Subcutaneous abdominal adipose tissue (tissue), 5 donors: ENCODE measurements at regions not wholly inside any gene's neighbourhood (a gene's known extent, or its start where the extent isn't known, plus 50 kb on each side); places are given as distances from the start of the nearest gene placed in this dataset.
"Not testable (repeated sequence)": the region's sequence is repeated elsewhere in the genome, so short reads cannot be mapped to it uniquely, and the experiment has no call there.

Experiments
- H3K27ac ChIP-seq: one replicate; pipeline ENCODE4 v1.7.0; 2013; ENCODE audit warnings: low read depth, mild to moderate bottlenecking, inconsistent platforms, low read length, moderate library complexity
- H3K27me3 ChIP-seq, 5 donors: one replicate each; pipeline ENCODE4 v1.7.0; 2013; ENCODE audit warnings: low read length in 5 of 5, inconsistent platforms in 1 of 5; ENCODE audit not compliant: control insufficient read depth in 5 of 5, insufficient read depth in 4 of 5
- H3K36me3 ChIP-seq, 5 donors: one replicate each; pipeline ENCODE4 v1.7.0; 2013; ENCODE audit warnings: low read length in 5 of 5; ENCODE audit not compliant: control insufficient read depth in 5 of 5, insufficient read depth in 5 of 5
- H3K4me1 ChIP-seq, 5 donors: one replicate each; pipeline ENCODE4 v1.7.0; 2013; ENCODE audit warnings: low read length in 5 of 5, mild to moderate bottlenecking in 3 of 5, moderate library complexity in 1 of 5; ENCODE audit not compliant: control insufficient read depth in 5 of 5, insufficient read depth in 5 of 5
- H3K4me3 ChIP-seq, 5 donors: one replicate each; pipeline ENCODE4 v1.7.0; 2013; ENCODE audit warnings: low read length in 5 of 5, low read depth in 1 of 5
- H3K9ac ChIP-seq, 5 donors: one replicate each; pipeline ENCODE4 v1.7.0; 2013; ENCODE audit warnings: low read length in 5 of 5, mild to moderate bottlenecking in 4 of 5, moderate library complexity in 3 of 5
- H3K9me3 ChIP-seq, 5 donors: one replicate each; pipeline ENCODE4 v1.7.0; 2013; ENCODE audit warnings: low read length in 5 of 5; ENCODE audit not compliant: control insufficient read depth in 5 of 5
- donor health status: healthy.
- donor health status: healthy.
- donor health status: healthy.
- donor health status: healthy.
- donor health status: healthy.

GRCh38 chr15:20646529-20647142 is 105.0 kb upstream of the GOLGA6L6 start:
- Histone ChIP-seq H3K9ac (no peak overlapping the region), H3K4me1 (no peaks in the 10 kb centered on the region), H3K4me3 (no peak overlapping the region), H3K9me3 (no peaks in the 10 kb centered on the region), H3K27me3 (peaks cover 0 to 8% (median 6%) of the 10 kb centered on the region in 5 donors), H3K27ac (no peak overlapping the region), H3K36me3 (no peaks in the 10 kb centered on the region)

- H3K27me3 ChIP-seq: peaks cover 0 to 8% (median 6%) of the 10 kb centered on the region in 5 donors
- no peaks in the 10 kb centered on the region for H3K36me3 ChIP-seq
- H3K9ac ChIP-seq: no peak overlapping the region
- H3K4me1 ChIP-seq: no peaks in the 10 kb centered on the region
- H3K27ac ChIP-seq: no peak overlapping the region
- no peaks in the 10 kb centered on the region for H3K9me3 ChIP-seq
- no peak overlapping the region for H3K4me3 ChIP-seq
Observed at GRCh38 chr15:20645956-20646355, 104.4 kb upstream of the GOLGA6L6 start.

GRCh38 chr15:20644896-20645295 is 103.3 kb upstream of the GOLGA6L6 start:
- Histone ChIP-seq H3K9ac (no peak overlapping the region), H3K4me1 (no peaks in the 10 kb centered on the region), H3K4me3 (no peak overlapping the region), H3K27me3 (peaks cover 0 to 8% (median 6%) of the 10 kb centered on the region in 5 donors), H3K9me3 (no peaks in the 10 kb centered on the region), H3K27ac (no peak overlapping the region), H3K36me3 (no peaks in the 10 kb centered on the region)

DNA sequence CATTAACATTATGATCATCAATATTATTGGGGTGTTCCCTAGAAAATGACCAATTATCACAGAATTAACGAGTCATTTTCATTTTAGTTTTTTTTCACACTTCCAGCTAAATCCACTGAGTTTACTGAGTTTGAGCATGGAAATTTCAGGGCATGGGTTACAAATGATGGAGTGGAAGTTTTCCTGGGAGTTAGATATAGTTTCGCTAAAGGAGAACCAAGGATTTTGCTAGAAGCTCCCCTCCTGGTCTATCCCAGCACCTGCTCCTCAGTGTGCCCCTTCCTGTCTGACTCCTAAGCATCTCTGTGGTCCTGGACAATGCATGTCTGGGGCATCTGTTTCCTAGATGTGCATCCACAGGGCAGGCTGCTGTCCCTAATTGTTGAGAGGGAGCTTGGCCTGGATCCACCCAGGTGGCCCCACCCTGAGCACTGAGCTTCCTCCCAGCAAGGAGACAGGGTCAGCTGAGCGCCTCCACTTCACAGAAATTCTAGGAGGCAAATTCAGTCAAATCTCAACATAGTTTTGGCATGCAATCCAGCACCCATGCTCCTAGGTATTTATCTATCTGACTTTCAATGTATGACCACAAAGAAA is 102.3 kb upstream of the GOLGA6L6 start:
- no peak overlapping the region for H3K9ac ChIP-seq
- no peaks in the 10 kb centered on the region for H3K4me1 ChIP-seq
- no peaks in the 10 kb centered on the region for H3K9me3 ChIP-seq
- peaks cover 0 to 8% (median 6%) of the 10 kb centered on the region in 5 donors for H3K27me3 ChIP-seq
- H3K4me3 ChIP-seq: no peak overlapping the region
- no peak overlapping the region for H3K27ac ChIP-seq
- H3K36me3 ChIP-seq: no peaks in the 10 kb centered on the region

- no peak overlapping the region for H3K4me3 ChIP-seq
- H3K27me3 ChIP-seq: peaks cover 0 to 8% (median 6%) of the 10 kb centered on the region in 5 donors
- no peaks in the 10 kb centered on the region for H3K9me3 ChIP-seq
- H3K36me3 ChIP-seq: no peaks in the 10 kb centered on the region
- H3K4me1 ChIP-seq: no peaks in the 10 kb centered on the region
- no peak overlapping the region for H3K9ac ChIP-seq
- no peak overlapping the region for H3K27ac ChIP-seq
Observed at GRCh38 chr15:20643024-20643770, 101.6 kb upstream of the GOLGA6L6 start.

DNA sequence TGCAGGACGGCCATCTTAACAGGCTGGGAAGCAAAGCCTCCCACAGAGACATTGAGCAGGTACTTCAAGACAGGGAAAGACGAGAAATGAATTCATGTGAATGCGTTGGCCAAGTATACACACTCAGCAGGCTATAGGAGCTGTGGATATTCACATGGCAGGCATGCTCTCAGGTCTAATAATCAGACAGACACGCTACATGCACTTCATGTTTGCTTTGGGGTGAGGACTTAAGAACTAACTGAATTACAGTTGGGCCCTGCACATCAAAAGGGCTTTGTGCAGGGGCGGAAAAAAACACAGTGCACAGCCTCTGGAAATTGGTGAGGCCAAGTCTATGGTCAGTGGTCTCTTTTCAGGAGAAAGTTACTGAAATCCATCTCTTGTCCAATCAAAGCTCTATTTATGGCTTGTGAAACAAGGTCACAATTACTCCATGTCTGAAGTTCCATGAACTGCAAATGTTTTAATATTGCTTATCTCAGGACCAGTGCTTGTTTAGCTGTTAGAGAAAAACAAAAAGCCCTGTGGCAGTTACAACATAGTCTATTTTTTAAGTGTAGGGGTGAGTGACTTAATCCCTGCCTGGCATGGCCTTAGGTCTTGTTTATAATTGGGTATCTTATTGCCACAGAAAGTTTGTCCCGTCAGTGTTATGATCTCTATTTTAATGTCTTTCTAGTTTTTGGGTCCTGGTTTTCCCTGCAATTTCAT is 100.6 kb upstream of the GOLGA6L6 start:
- H3K9me3 ChIP-seq: no peaks in the 10 kb centered on the region
- H3K4me3 ChIP-seq: no peak overlapping the region
- no peak overlapping the region for H3K27ac ChIP-seq
- peaks cover 0 to 8% (median 6%) of the 10 kb centered on the region in 5 donors for H3K27me3 ChIP-seq
- H3K9ac ChIP-seq: no peak overlapping the region
- no peaks in the 10 kb centered on the region for H3K36me3 ChIP-seq
- H3K4me1 ChIP-seq: no peaks in the 10 kb centered on the region

GRCh38 chr15:20640427-20640826 is 98.8 kb upstream of the GOLGA6L6 start:
- H3K9me3 ChIP-seq, H3K4me3 ChIP-seq, H3K4me1 ChIP-seq, H3K9ac ChIP-seq, H3K36me3 ChIP-seq, H3K27me3 ChIP-seq, H3K27ac ChIP-seq: not testable (repeated sequence)

GRCh38 chr15:20639224-20639623 is 97.6 kb upstream of the GOLGA6L6 start:
- H3K4me1 ChIP-seq, H3K27me3 ChIP-seq, H3K36me3 ChIP-seq, H3K4me3 ChIP-seq, H3K9ac ChIP-seq, H3K27ac ChIP-seq, H3K9me3 ChIP-seq: not testable (repeated sequence)

GRCh38 chr15:20637499-20637898 is 95.9 kb upstream of the GOLGA6L6 start:
- not testable (repeated sequence) for H3K4me3 ChIP-seq, H3K9ac ChIP-seq, H3K36me3 ChIP-seq, H3K27me3 ChIP-seq, H3K27ac ChIP-seq, H3K9me3 ChIP-seq, H3K4me1 ChIP-seq

DNA sequence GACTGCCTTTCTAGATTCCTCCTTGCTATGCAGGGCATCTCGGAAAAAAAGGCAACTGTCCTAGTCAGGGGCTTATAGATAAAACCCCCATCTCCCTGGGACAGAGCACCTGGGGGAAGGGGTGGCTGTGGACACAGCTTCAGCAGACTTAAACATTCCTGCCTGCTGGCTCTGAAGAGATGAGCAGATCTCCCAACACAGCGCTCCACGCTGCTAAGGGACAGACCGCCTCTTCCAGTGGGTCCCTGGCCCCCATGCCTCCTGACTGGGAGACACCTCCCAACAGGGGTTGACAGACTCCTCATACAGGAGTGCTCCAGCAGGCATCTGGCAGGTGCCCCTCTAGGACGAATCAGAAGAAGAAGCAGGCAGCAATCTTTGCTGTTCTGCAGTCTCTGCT is 87.9 kb upstream of the GOLGA6L6 start:
- H3K9ac ChIP-seq, H3K36me3 ChIP-seq, H3K4me1 ChIP-seq, H3K27me3 ChIP-seq, H3K27ac ChIP-seq, H3K9me3 ChIP-seq, H3K4me3 ChIP-seq: not testable (repeated sequence)
